H1 (cell line): ENCODE measurements at regions not wholly inside any gene's neighbourhood (a gene's known extent, or its start where the extent isn't known, plus 50 kb on each side); places are given as distances from the start of the nearest gene placed in this dataset.
A peak's percentile ranks its signal among the peaks of the same experiment; 100 is the strongest.

ENCODE experiments used
- CTCF ChIA-PET: fragments of 300-600 bp; sonication (Branson Sonifier 250); formaldehyde crosslinking; loops from one replicate; lab custom pipeline; 2021; ENCODE audit not compliant: partially characterized antibody; lab: Charles Lee
- POLR2A ChIA-PET: fragments of 300-600 bp; sonication (Branson Sonifier 250); formaldehyde crosslinking; loops from one replicate; lab custom pipeline; 2021; ENCODE audit warnings: inconsistent platforms; ENCODE audit not compliant: partially characterized antibody; lab: Charles Lee
- DNase-seq, 2 experiments: peaks; one replicate each; pipeline versions ENCODE4 v3.0.0 to v3.0.0-alpha.2; 2010 to 2022; ENCODE audit warnings: low spot score in 2 of 2, low read depth in 1 of 2, mixed read lengths in 1 of 2
- FAIRE-seq: peaks from 2 replicates; lab custom pipeline; 2011; peaks lifted over from hg19 to GRCh38; lab: Jason Lieb, UNC
- H2AFZ ChIP-seq: 2 replicates; pipeline ENCODE4 v1.8.1; 2012; ENCODE audit warnings: low read length, inconsistent platforms
- H2AK5ac ChIP-seq: 2 replicates; pipeline ENCODE4 v1.6.1; 2013; ENCODE audit warnings: low read depth, low read length
- H2BK120ac ChIP-seq: replicated peaks from 2 replicates; pipeline ENCODE3; 2013; ENCODE audit warnings: low read depth, low read length, inconsistent platforms
- H2BK12ac ChIP-seq: 2 replicates; pipeline ENCODE4 v1.6.1; 2013; ENCODE audit warnings: low read depth, low read length
- H2BK15ac ChIP-seq: 2 replicates; pipeline ENCODE4 v1.6.1; 2013; ENCODE audit warnings: low read length
- H2BK20ac ChIP-seq: 2 replicates; pipeline ENCODE4 v1.6.1; 2013; ENCODE audit warnings: low read length
- H2BK5ac ChIP-seq: 2 replicates; pipeline ENCODE4 v1.6.1; 2013; ENCODE audit warnings: low read depth, low read length
- H3K14ac ChIP-seq: 2 replicates; pipeline ENCODE4 v1.6.1; 2013; ENCODE audit warnings: inconsistent platforms; ENCODE audit not compliant: insufficient read length
- H3K18ac ChIP-seq: 2 replicates; pipeline ENCODE4 v1.6.1; 2013; ENCODE audit warnings: low read length; ENCODE audit errors: extremely low read depth
- H3K23ac ChIP-seq: 2 replicates; pipeline ENCODE4 v1.6.1; 2013; ENCODE audit warnings: inconsistent platforms; ENCODE audit not compliant: insufficient read length
- H3K23me2 ChIP-seq: 2 replicates; pipeline ENCODE4 v1.6.1; 2013; ENCODE audit warnings: low read depth, low read length
- H3K27ac ChIP-seq: 2 replicates; pipeline ENCODE4 v1.6.1; 2011; ENCODE audit warnings: low read depth, low read length, inconsistent platforms
- H3K27me3 ChIP-seq, 4 experiments: replicated peaks in 1 of 4; 1 replicate in 1 of 4; 2 replicates in 3 of 4; pipeline versions ENCODE4 v1.6.1 to v1.8.1; 2011 to 2013; ENCODE audit warnings: low read length in 3 of 4, mild to moderate bottlenecking in 3 of 4, inconsistent platforms in 2 of 4, mixed read lengths in 2 of 4, moderate library complexity in 1 of 4; ENCODE audit not compliant: control insufficient read depth in 3 of 4, insufficient read depth in 3 of 4; ENCODE audit errors: extremely low read depth in 1 of 4
- H3K36me3 ChIP-seq, 4 experiments: 2 replicates each; pipeline versions ENCODE4 v1.6.1 to v1.8.1; 2011 to 2013; ENCODE audit warnings: mild to moderate bottlenecking in 4 of 4, low read length in 3 of 4, moderate library complexity in 2 of 4, control low read depth in 1 of 4, inconsistent platforms in 1 of 4; ENCODE audit not compliant: insufficient read depth in 4 of 4, control insufficient read depth in 2 of 4
- H3K4ac ChIP-seq: replicated peaks from 2 replicates; pipeline ENCODE3; 2013; ENCODE audit warnings: low read length, low read depth, mixed read lengths, inconsistent platforms; ENCODE audit not compliant: insufficient read length
- H3K4me1 ChIP-seq, 4 experiments: replicated peaks in 1 of 4; 1 replicate in 1 of 4; 2 replicates in 3 of 4; pipeline versions ENCODE4 v1.6.1 to v1.8.1; 2011 to 2013; ENCODE audit warnings: low read length in 3 of 4, inconsistent platforms in 2 of 4, mixed read lengths in 1 of 4; ENCODE audit not compliant: insufficient read depth in 4 of 4, control insufficient read depth in 3 of 4
- H3K4me2 ChIP-seq, 2 experiments: 2 replicates each; pipeline versions ENCODE4 v1.6.1 to v1.8.1; 2011 to 2013; ENCODE audit warnings: low read depth in 2 of 2, low read length in 2 of 2, control low read depth in 1 of 2, inconsistent platforms in 1 of 2, mild to moderate bottlenecking in 1 of 2; ENCODE audit not compliant: insufficient read depth in 1 of 2
- H3K4me3 ChIP-seq, 4 experiments: fragments of 200-600, 300-600 bp in 1 of 4; sonication (generic), shearing (Covaris generic), sonication (Bioruptor Twin) in 1 of 4; 2 replicates each; pipeline versions ENCODE4 v1.5.1 to v1.8.1; 2011 to 2016; ENCODE audit warnings: low read length in 4 of 4, low read depth in 3 of 4, control low read depth in 2 of 4, inconsistent platforms in 2 of 4, mild to moderate bottlenecking in 2 of 4, mixed read lengths in 1 of 4, moderate library complexity in 1 of 4; ENCODE audit not compliant: insufficient read depth in 2 of 4; ENCODE audit errors: extremely low read depth in 1 of 4
- H3K56ac ChIP-seq: replicated peaks from 2 replicates; pipeline ENCODE3; 2013; ENCODE audit warnings: low read depth, mild to moderate bottlenecking, mixed read lengths, low read length, inconsistent platforms; ENCODE audit not compliant: insufficient read length
- H3K79me1 ChIP-seq: 2 replicates; pipeline ENCODE4 v1.6.1; 2013; ENCODE audit warnings: low read depth, low read length, control low read depth
- H3K79me2 ChIP-seq, 2 experiments: 2 replicates each; pipeline versions ENCODE4 v1.6.1 to v1.8.1; 2012 to 2013; ENCODE audit warnings: low read length in 2 of 2, mild to moderate bottlenecking in 2 of 2, inconsistent platforms in 1 of 2; ENCODE audit not compliant: insufficient read depth in 2 of 2, control insufficient read depth in 1 of 2
- H3K9ac ChIP-seq, 4 experiments: replicated peaks in 1 of 4; 1 replicate in 1 of 4; 2 replicates in 3 of 4; pipeline versions ENCODE4 v1.6.1 to v1.8.1; 2011 to 2013; ENCODE audit warnings: low read depth in 3 of 4, low read length in 3 of 4, control low read depth in 2 of 4, mild to moderate bottlenecking in 2 of 4, moderate library complexity in 2 of 4, inconsistent platforms in 1 of 4; ENCODE audit errors: extremely low read depth in 1 of 4
- H3K9me3 ChIP-seq, 2 experiments: 2 replicates each; pipeline versions ENCODE4 v1.6.1 to v1.8.1; 2012 to 2013; ENCODE audit warnings: mild to moderate bottlenecking in 2 of 2, moderate library complexity in 2 of 2, control low read depth in 1 of 2, inconsistent platforms in 1 of 2, low read depth in 1 of 2, low read length in 1 of 2, mixed read lengths in 1 of 2; ENCODE audit not compliant: insufficient read depth in 2 of 2
- H4K20me1 ChIP-seq, 2 experiments: replicated peaks in 1 of 2; 2 replicates each; pipeline versions ENCODE3 to v1.8.1; 2011 to 2013; ENCODE audit warnings: inconsistent platforms in 2 of 2, low read length in 2 of 2, mild to moderate bottlenecking in 1 of 2; ENCODE audit not compliant: insufficient read depth in 2 of 2, control insufficient read depth in 1 of 2
- H4K5ac ChIP-seq: 2 replicates; pipeline ENCODE4 v1.6.1; 2013; ENCODE audit warnings: low read length, low read depth, mixed read lengths, inconsistent platforms; ENCODE audit not compliant: insufficient read length
- H4K8ac ChIP-seq: 2 replicates; pipeline ENCODE4 v1.8.0; 2013; ENCODE audit warnings: mild to moderate bottlenecking, moderate library complexity, low read length, inconsistent platforms; ENCODE audit not compliant: insufficient read depth; ENCODE audit errors: extremely low read depth
- H4K91ac ChIP-seq: replicated peaks from 2 replicates; pipeline ENCODE3; 2013; ENCODE audit warnings: low read length, mixed read lengths, inconsistent platforms; ENCODE audit not compliant: insufficient read length
- ASH2L ChIP-seq: fragments of 200-600, 300-600 bp; sonication (generic); IDR thresholded peaks from one replicate; pipeline ENCODE4 v1.7.1; 2017; ENCODE audit warnings: low read length
- BCL11A ChIP-seq, 2 experiments: IDR thresholded peaks; one replicate each; pipeline ENCODE4 v1.6.1; 2011; ENCODE audit warnings: low read depth in 2 of 2, low read length in 2 of 2, mild to moderate bottlenecking in 2 of 2
- E2F6 ChIP-seq: IDR thresholded peaks from 2 replicates; pipeline ENCODE4 v1.6.1; 2012; ENCODE audit warnings: inconsistent platforms
- GABPA ChIP-seq: IDR thresholded peaks from 2 replicates; pipeline ENCODE4 v1.6.1; 2011; ENCODE audit warnings: mild to moderate bottlenecking, low read length, moderate library complexity, borderline replicate concordance; ENCODE audit not compliant: insufficient read depth
- KDM4A ChIP-seq: IDR thresholded peaks from one replicate; pipeline ENCODE4 v1.7.1; 2012; ENCODE audit warnings: low read depth, mild to moderate bottlenecking, moderate library complexity, low read length, inconsistent platforms; ENCODE audit not compliant: severe bottlenecking
- MAX ChIP-seq: IDR thresholded peaks from 2 replicates; pipeline ENCODE4 v1.6.1; 2012; ENCODE audit warnings: inconsistent platforms
- NANOG ChIP-seq: IDR thresholded peaks from 2 replicates; pipeline ENCODE4 v1.6.1; 2011; ENCODE audit warnings: low read length, low read depth, mild to moderate bottlenecking, inconsistent platforms; ENCODE audit not compliant: insufficient read depth, poor library complexity, severe bottlenecking
- RBBP5 ChIP-seq: IDR thresholded peaks from 2 replicates; pipeline ENCODE4 v1.7.1; 2012; ENCODE audit warnings: low read depth, mild to moderate bottlenecking, inconsistent platforms, low read length, moderate library complexity, borderline replicate concordance
- SP1 ChIP-seq: IDR thresholded peaks from 2 replicates; pipeline ENCODE4 v1.6.1; 2011; ENCODE audit warnings: low read depth, low read length
- SRF ChIP-seq: IDR thresholded peaks from 2 replicates; pipeline ENCODE4 v1.6.1; 2011; ENCODE audit warnings: mild to moderate bottlenecking, low read depth, low read length, moderate library complexity
- TBP ChIP-seq: IDR thresholded peaks from 2 replicates; pipeline ENCODE4 v1.6.1; 2011; ENCODE audit warnings: low read depth, low read length, improper control_type of control experiment
- TCF12 ChIP-seq: IDR thresholded peaks from 2 replicates; pipeline ENCODE4 v1.6.1; 2011; ENCODE audit warnings: low read depth, mild to moderate bottlenecking, low read length
- TEAD4 ChIP-seq: IDR thresholded peaks from 2 replicates; pipeline ENCODE4 v1.6.1; 2012; ENCODE audit warnings: low read depth, low read length, inconsistent platforms, mixed read lengths
- WGBS, 2 experiments: shearing (Covaris generic) in 1 of 2; methylation state at CpG; one replicate each; pipeline versions ENCODE4 v1.1.6 to v1.1.7; 2013 to 2015; ENCODE audit warnings: low lambda C conversion rate in 2 of 2, mixed read lengths in 2 of 2, inconsistent platforms in 1 of 2, low coverage in 1 of 2, missing lambda C conversion rate in 1 of 2; ENCODE audit not compliant: insufficient replicate concordance in 2 of 2, insufficient coverage in 1 of 2, insufficient read length in 1 of 2; ENCODE audit errors: extremely low coverage in 1 of 2, missing lambda C conversion rate in 1 of 2; 5-methylcytosine and 5-hydroxymethylcytosine counted together

- DNase-seq (no peak), FAIRE-seq (no peak)
- Histone ChIP-seq H3K23ac (no peak overlapping the region), H3K27me3 (no peaks in the 10 kb centered on the region), H2AFZ (0 out of 2 replicates have a peak overlapping the region, but pooled peaks have one; percentile 46), H3K27ac (no peak overlapping the region), H2BK120ac (no peak overlapping the region), H4K91ac (no peak overlapping the region), H2BK5ac (no peak overlapping the region), H3K14ac (no peak overlapping the region), H3K4me1 (no peaks in the 10 kb centered on the region), H3K4me3 (no peak overlapping the region), H3K23me2 (no peaks in the 10 kb centered on the region; the same call in 1 of the 2 replicates), H3K79me2 (no peaks in the 10 kb centered on the region), H4K20me1 (no peaks in the 10 kb centered on the region), H3K79me1 (no peaks in the 10 kb centered on the region), H3K36me3 (no peaks in the 10 kb centered on the region), H3K4me2 (no peak overlapping the region), H2BK20ac (peak overlapping the region; percentile 88; the same call in 1 of the 2 replicates), H2BK12ac (no peak overlapping the region), H3K4ac (no peak overlapping the region), H2BK15ac (no peak overlapping the region), H2AK5ac (no peak overlapping the region), H4K8ac (no peak overlapping the region), H3K9me3 (no peaks in the 10 kb centered on the region), H4K5ac (no peak overlapping the region), H3K9ac (no peak overlapping the region), H3K56ac (no peak overlapping the region), H3K18ac (no peak overlapping the region)
- ChIA-PET POLR2A (no interaction called here), CTCF (interaction anchor here (0.5 to 0.9 kb wide), 2 partner anchors 21 to 131 kb away, joined by 3 to 4 read pairs; no protein-coding TSS in a partner anchor)
- WGBS, 2 experiments: 77% methylated on average over 3 of the region's 3 CpGs; no CpG with 5 or more reads in 1 of the 2 experiments
- TF ChIP-seq MAX: no peak
- TF ChIP-seq NANOG: no peak
- no peak for TF ChIP-seq KDM4A
- TF ChIP-seq RBBP5: no peak
- TF ChIP-seq GABPA: no peak
- no peak for TF ChIP-seq SRF
- no peak for TF ChIP-seq SP1
- no peak for TF ChIP-seq E2F6
- no peak for TF ChIP-seq ASH2L
- TF ChIP-seq TCF12: no peak
- no peak for TF ChIP-seq BCL11A (IDR thresholded peaks at IDR 0.05; ENCODE audit: low read depth in 2 of 2, low read length in 2 of 2)
- no peak for TF ChIP-seq TBP
- TF ChIP-seq TEAD4: no peak
Observed at GRCh38 chr12:88870000-88870737, 289.9 kb upstream of the KITLG start.
